Activated T-helper 2 cell treated with anti-CD3 and anti-CD28 coated beads, Interferon-gamma antibody, Interleukin-2, Interleukin-4, amounts not matched to agents 10 μg/mL and 5 μg/mL and 100 μg/mL, durations not matched to agents 14 hours and 24 hours and 36 hours (primary cell): ENCODE measurements at regions not wholly inside any gene's neighbourhood (a gene's known extent, or its start where the extent isn't known, plus 50 kb on each side); places are given as distances from the start of the nearest gene placed in this dataset.

Experiments used
- DNase-seq: peaks from one replicate; pipeline ENCODE4 v3.0.0; 2021; ENCODE audit warnings: low spot score
- H3K27ac Mint-ChIP-seq: one replicate; pipeline ENCODE4 v1.8.0; 2021; ENCODE audit warnings: mixed read lengths
- H3K27me3 Mint-ChIP-seq: one replicate; pipeline ENCODE4 v1.8.0; 2021; ENCODE audit warnings: low read depth, mixed read lengths
- H3K36me3 Mint-ChIP-seq: one replicate; pipeline ENCODE4 v1.8.0; 2021; ENCODE audit warnings: low read depth, mixed read lengths
- H3K4me1 Mint-ChIP-seq: one replicate; pipeline ENCODE4 v1.8.0; 2021; ENCODE audit warnings: low read depth, mixed read lengths
- H3K4me3 Mint-ChIP-seq: one replicate; pipeline ENCODE4 v1.8.0; 2021; ENCODE audit warnings: low read depth, mild to moderate bottlenecking, moderate library complexity, mixed read lengths
- H3K9me3 Mint-ChIP-seq: one replicate; pipeline ENCODE4 v1.8.0; 2021; ENCODE audit warnings: mixed read lengths
- intact Hi-C: fragments of 100-400 bp; cut with micrococcal nuclease; formaldehyde crosslinking; loops from one replicate; pipeline ENCODE4 v1.15.1; 2023

DNA sequence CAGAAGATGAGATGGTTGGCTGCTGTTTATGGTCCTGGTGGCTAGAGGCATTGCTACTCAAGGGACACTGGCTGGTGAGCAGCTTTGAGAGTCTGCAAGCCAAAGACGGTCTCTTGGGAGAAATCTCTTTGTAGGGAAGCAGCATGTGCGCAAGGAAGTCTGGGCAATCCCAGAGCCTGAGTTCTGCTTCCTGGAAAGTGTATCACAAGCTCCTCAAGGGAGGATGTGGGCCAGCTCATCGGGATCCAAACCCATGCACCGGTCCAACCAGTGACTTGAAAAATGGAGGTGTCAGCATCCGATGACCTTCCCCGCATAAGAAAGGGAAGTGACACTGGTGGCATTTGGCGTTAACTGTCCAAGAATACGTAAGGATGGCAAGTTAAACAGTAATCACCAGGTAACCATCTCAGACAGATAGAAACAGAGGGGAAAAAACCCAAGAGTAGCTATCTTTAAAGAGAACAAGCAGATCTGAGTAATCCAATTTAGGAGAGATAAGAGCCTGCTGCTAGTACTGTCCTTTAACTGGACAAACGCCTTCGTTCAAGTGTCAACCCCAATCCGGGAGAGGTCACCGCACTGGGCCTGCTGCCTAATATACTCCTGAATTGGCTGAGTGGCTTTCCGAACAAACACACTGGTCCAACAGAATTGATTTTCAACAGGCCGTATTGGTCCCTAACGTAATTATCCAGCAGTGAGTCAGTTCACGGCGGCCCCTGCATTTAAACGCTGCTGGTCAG is 303.0 kb upstream of the ZFHX3 start:
- H3K36me3 Mint-ChIP-seq, result no peaks in the 10 kb centered on the region

DNA sequence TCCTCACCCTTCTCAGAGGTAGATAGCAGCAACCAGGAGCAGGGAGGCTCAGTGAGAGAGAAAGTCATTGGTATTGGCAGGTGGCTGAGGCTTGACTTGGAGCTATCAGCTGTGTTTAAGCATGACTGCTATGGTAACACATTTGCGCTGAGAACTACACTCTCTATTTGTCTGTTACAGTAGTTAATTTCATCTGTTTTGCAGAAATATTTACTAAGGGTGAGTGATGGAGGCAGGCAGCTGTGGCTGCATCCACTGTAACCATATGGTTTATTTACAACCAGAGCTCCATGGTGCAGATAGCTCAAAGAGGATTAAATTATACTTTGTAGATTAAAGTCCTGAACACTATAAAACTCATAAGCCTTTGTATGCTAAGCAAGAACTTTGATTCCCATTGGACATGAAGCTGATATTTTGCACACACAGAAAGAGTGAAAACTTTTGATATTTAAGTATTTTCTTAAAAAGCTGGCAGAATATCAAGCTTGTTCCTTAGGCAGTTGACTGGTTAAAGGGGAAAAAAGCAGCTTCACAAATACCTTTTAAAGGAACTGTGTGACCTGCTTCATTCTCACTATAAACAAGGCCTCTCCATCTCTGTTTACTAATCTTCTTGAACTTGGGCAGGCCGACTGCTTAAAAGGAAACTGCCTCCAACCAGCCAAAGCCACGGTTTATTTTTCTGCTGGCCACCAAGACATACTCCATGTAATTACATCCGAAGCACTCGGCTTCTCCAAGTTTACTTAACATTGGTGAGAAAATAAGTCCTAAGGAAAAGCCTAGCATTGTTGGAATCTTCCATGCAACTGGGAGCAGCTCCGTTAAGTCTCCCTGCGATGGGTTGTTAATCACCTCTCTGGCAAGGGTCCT is 299.8 kb upstream of the ZFHX3 start:
- H3K4me3 Mint-ChIP-seq, result no peak overlapping the region
- H3K27me3 Mint-ChIP-seq, result no peaks in the 10 kb centered on the region
- intact Hi-C loops, result no loop called here
- DNase-seq, result no peak
- no peak overlapping the region for H3K27ac Mint-ChIP-seq
- H3K4me1 Mint-ChIP-seq, result no peaks in the 10 kb centered on the region
- no peaks in the 10 kb centered on the region for H3K36me3 Mint-ChIP-seq
- no peaks in the 10 kb centered on the region for H3K9me3 Mint-ChIP-seq

More for the DNA sequence above, 303.0 kb upstream of the ZFHX3 start:
- Mint-ChIP-seq H3K9me3 (no peaks in the 10 kb centered on the region), H3K4me3 (no peak overlapping the region), H3K4me1 (no peaks in the 10 kb centered on the region), H3K27ac (no peak overlapping the region), H3K27me3 (no peaks in the 10 kb centered on the region)
- intact Hi-C loops, result no loop called here
- DNase-seq, result no peak

DNA sequence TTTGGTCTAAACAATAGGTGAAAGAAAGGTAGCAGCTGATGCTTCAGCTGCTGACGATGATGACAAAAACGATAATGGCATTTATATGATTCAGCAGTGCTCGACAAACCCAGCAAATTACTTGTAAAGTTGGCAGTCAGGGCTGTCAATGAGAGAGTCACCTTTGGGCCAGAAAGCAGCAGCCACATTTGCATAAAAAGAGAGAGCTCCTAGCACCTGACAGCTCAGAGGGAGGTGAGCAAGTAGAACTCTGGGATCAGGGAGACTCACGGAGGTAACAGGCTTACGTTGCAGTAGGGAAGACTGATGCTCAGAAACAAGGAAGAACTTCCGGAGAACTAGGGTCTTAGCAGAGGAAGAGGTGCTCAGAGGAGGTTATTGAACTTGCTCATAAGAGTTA is 291.9 kb upstream of the ZFHX3 start:
- Mint-ChIP-seq H3K27me3 (no peaks in the 10 kb centered on the region), H3K4me1 (no peaks in the 10 kb centered on the region), H3K27ac (no peak overlapping the region), H3K9me3 (no peaks in the 10 kb centered on the region), H3K36me3 (no peaks in the 10 kb centered on the region), H3K4me3 (no peak overlapping the region)
- DNase-seq, result no peak
- intact Hi-C loops, result no loop called here

DNA sequence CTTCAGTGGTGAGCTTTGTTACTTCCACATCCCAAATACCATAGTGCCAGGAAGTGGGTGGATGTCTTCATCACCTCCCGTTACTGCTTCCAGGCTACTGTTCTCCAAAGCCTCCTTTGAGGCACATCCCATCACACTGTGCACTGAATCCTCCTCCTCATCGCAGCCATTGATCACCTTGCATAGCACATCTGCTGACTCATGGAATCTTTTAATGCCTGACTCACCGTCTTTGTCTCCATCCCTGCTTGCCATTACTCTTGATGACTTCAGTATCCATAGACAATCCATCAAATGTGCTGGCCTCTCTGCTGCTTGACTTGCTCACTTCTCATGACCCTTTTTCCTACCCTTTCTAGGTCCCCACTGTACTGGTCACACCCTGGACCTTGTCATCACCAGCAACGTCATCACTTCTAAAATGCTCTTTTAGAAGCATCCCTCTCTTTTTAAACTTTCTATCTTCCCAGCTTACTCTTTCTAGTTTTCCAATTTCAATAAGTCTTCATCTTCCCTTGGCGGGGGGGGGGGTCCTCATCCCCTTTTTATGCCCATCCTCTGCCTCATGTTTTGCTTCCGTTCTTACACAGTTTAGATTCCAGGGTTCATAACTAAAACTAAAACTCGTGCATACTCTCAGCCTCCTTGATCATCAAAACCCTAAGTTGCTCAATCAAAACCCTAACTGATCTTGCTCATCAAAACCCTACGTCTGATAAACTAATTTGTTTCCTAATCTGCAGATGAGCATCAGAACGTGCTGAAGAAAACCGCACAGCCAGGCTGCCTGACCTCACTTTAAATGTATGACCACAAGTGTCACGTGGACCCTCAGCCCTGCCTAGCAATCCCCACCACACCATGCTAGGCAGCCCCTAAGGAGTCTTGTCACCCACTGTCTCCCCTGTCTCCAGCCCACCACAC is 289.7 kb upstream of the ZFHX3 start:
- Mint-ChIP-seq H3K36me3 (no peaks in the 10 kb centered on the region), H3K27me3 (no peaks in the 10 kb centered on the region), H3K27ac (no peak overlapping the region), H3K4me3 (no peak overlapping the region), H3K9me3 (no peaks in the 10 kb centered on the region), H3K4me1 (no peaks in the 10 kb centered on the region)
- intact Hi-C loops, result no loop called here
- no peak for DNase-seq

DNA sequence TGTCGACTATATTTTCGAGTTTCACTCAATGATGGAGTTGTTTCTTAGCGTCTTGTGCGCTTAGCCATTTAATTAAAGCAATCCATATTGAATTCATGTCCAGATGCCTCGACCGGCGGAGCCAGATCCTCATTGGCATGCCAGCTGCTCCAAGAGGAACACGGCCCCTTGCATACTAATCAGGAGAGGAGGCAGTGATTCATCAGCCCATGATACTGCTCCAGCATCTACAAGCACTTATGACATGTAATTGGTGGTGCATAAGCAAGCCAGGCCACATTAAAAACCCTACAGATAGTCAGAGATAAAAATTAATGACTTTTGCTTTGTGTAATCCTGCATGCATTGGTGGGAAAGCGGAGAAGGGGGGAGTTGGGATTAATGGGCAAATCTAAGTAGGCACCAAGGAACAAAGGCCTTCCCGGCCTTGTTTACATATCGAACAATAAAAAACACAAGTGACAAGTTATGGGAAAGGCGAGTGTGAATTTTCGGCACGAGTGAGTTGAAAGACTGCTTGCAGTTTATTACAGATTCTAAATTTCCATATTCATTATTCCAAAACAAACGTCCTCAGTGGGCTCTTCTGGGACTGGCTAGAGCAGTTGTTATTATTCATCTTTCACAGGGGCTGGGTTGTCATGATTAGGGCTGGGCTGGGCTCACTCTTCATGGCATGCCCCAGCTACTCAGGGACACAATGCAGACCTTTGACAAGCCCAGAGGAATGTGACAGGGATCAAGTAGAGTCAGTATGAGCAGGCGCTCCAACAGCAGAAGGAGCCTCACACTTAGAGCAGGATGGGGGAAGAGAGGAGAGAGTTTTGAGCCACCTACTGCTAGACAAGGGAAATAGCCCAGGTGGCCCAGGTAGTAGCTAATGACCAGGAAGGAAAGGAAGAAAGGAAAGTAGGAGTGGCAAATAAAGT is 281.7 kb upstream of the ZFHX3 start:
- no peak for DNase-seq
- Mint-ChIP-seq H3K4me3 (no peak overlapping the region), H3K27ac (no peak overlapping the region), H3K36me3 (no peaks in the 10 kb centered on the region), H3K27me3 (no peaks in the 10 kb centered on the region), H3K4me1 (no peaks in the 10 kb centered on the region), H3K9me3 (no peaks in the 10 kb centered on the region)
- intact Hi-C loops, result no loop called here

DNA sequence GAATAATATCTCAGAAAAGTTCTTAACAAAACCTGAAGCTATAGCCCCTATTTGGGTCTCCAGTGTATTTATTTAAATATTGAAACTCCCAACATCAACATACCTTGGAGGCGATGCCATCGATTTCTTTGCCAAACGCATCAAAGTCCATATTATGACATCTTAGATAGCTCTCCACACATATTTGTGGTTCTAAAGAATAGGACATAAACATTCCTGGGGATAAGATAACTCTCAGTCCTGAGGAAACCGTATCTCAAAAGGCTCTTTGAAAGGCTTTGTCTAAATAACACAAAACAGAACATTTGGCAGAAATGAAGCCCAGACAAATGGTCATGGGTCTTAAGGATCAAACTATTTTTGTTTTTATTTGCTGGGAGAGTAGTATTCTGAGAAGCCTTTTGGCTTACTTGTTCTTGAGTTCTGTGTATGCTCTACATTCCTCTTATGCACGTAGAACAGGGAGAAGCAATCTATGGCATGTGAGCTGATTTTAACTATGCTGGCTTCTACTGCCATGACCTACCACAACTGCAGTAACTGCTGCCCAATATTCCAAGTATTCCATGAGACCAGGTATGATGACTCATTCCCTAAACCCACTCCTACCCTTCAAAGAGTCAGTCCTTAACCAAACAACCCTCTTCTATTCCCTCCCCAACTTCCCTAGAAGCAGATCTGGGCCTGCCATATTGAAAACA is 279.0 kb upstream of the ZFHX3 start:
- peaks cover 3% of the 10 kb centered on the region for H3K9me3 Mint-ChIP-seq
- no peaks in the 10 kb centered on the region for H3K27me3 Mint-ChIP-seq
- H3K4me3 Mint-ChIP-seq, result no peak overlapping the region
- no peak for DNase-seq
- no peaks in the 10 kb centered on the region for H3K36me3 Mint-ChIP-seq
- H3K4me1 Mint-ChIP-seq, result no peaks in the 10 kb centered on the region
- H3K27ac Mint-ChIP-seq, result no peak overlapping the region
- intact Hi-C loops, result no loop called here

DNA sequence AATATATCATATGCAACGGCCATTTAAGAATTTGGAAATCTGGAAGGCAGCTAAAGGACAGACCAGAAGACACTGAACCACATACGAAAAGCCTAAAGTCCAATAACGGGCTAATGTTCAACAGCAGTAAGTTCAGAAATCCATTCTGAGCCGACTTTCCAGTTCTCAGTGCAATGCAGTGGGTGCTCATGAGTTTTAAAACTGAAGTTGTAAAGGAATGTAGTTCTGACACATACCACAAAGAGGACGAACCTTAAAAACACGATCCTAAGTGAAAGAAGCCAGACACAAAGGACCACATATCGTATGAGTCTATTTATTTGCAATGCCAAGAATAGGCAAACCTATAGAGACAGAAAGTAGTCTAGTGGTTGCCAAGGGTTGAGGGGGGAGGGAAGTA is 278.3 kb upstream of the ZFHX3 start:
- intact Hi-C loops, result no loop called here
- no peak overlapping the region for H3K27ac Mint-ChIP-seq
- H3K9me3 Mint-ChIP-seq, result peaks cover 3% of the 10 kb centered on the region
- DNase-seq, result no peak
- no peaks in the 10 kb centered on the region for H3K4me1 Mint-ChIP-seq
- H3K27me3 Mint-ChIP-seq, result no peaks in the 10 kb centered on the region
- H3K4me3 Mint-ChIP-seq, result no peak overlapping the region
- no peaks in the 10 kb centered on the region for H3K36me3 Mint-ChIP-seq

DNA sequence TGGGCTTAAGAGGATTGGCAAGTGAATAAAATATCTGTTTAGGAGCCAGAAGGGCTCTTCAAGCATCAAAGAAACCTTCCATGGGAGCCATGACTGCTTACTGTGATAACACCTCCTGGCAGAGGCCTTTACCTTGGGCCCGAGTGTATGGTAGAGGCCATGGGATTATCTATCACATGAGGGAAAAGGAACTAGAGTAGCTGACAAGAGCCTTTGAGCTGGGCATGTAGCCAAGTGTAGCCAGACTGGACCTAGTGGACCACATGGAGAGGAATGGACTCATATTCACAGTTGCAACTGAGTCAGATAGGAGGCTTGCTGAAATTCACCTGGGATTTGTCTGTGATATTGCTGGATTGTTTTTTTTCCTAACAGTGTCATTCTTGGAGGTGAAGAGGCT is 276.0 kb upstream of the ZFHX3 start:
- H3K27me3 Mint-ChIP-seq, result no peaks in the 10 kb centered on the region
- H3K27ac Mint-ChIP-seq, result no peak overlapping the region
- intact Hi-C loops, result no loop called here
- no peaks in the 10 kb centered on the region for H3K4me1 Mint-ChIP-seq
- H3K9me3 Mint-ChIP-seq, result peaks cover 3% of the 10 kb centered on the region
- H3K36me3 Mint-ChIP-seq, result no peaks in the 10 kb centered on the region
- no peak for DNase-seq
- H3K4me3 Mint-ChIP-seq, result no peak overlapping the region

DNA sequence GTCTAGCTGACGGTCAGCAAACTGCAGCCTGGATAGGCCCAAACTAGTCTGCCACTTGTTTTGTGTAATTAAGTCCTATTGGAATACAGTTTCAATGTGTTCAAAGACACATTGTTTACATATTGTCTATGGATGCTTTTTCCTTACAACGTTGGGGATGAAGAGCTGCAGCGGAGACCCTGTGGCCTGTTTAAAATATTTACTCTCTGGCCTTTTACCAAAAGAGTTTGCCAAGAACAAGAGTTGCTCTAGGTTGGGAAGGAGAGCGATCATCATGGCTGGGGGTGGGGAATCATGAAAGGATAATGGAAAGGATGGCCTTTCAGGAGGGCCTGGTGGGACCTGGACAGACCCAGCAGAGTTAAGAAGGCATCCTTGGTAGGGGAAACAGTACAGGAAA is 274.9 kb upstream of the ZFHX3 start:
- Mint-ChIP-seq H3K27me3 (no peaks in the 10 kb centered on the region), H3K9me3 (peaks cover 3% of the 10 kb centered on the region), H3K36me3 (no peaks in the 10 kb centered on the region), H3K4me1 (no peaks in the 10 kb centered on the region), H3K27ac (no peak overlapping the region), H3K4me3 (no peak overlapping the region)
- DNase-seq, result no peak
- intact Hi-C loops, result no loop called here

DNA sequence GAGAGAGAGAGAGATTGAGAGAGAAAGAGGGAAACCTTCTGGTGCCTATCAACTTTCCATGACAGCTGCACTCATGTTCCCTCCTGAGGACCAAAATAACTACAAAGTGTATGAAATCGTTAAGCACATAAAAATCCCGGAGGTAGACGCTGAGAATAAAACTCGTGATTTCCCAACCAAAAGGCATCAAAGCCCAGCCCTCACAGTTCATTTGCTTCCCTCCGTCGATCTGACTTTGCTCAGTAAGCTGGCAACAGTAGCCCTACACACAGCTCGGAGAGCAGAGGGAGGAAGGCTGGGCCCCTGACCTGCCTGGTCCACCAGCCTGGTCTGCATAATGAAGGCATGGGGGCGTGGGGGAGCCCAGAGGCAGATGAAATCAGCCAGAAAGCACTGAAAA is 273.9 kb upstream of the ZFHX3 start:
- Mint-ChIP-seq H3K27me3 (no peaks in the 10 kb centered on the region), H3K27ac (no peak overlapping the region), H3K36me3 (no peaks in the 10 kb centered on the region), H3K9me3 (peaks cover 3% of the 10 kb centered on the region), H3K4me1 (no peaks in the 10 kb centered on the region), H3K4me3 (no peak overlapping the region)
- intact Hi-C loops, result no loop called here
- DNase-seq, result no peak

DNA sequence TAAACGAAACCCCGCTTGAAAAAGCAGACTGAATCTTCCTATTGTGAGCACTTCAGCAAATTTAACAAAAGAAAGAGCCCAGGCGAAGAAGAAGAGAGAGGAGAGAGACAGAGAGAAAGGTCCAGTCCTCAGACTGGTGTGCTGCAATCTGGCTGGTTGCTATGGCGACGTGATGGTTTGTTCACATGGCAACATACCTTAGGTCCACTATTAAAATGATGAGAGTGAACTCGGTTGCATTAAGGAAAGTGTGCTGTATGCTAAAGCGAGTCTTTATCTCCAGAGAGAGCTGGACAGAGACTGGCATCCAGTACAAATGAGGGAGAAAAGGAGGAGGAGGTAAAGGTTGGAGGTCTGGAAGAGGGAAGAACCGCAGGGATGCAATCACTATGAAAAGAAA is 271.8 kb upstream of the ZFHX3 start:
- H3K27ac Mint-ChIP-seq, result no peak overlapping the region
- intact Hi-C loops, result no loop called here

More for the DNA sequence above, 271.8 kb upstream of the ZFHX3 start:
- Mint-ChIP-seq H3K4me1 (no peaks in the 10 kb centered on the region), H3K4me3 (no peak overlapping the region), H3K27me3 (no peaks in the 10 kb centered on the region), H3K36me3 (no peaks in the 10 kb centered on the region), H3K9me3 (peaks cover 3% of the 10 kb centered on the region)
- no peak for DNase-seq
